Activated T-cell treated with anti-CD3 and anti-CD28 coated beads for 1 hour (primary cell): ENCODE measurements at regions not wholly inside any gene's neighbourhood (a gene's known extent, or its start where the extent isn't known, plus 50 kb on each side); places are given as distances from the start of the nearest gene placed in this dataset.
A peak's percentile ranks its signal among the peaks of the same experiment; 100 is the strongest.

Source experiments
- DNase-seq: peaks from one replicate; pipeline ENCODE4 v3.0.0-alpha.2; 2020; ENCODE audit warnings: low read depth

- no peak for DNase-seq
Measured at GRCh38 chr15:97892167-97892938, 68.2 kb upstream of the ARRDC4 start.

- no peak for DNase-seq
Measured at GRCh38 chr15:97893967-97894366, 66.5 kb upstream of the ARRDC4 start.

- no peak for DNase-seq
Measured at GRCh38 chr15:97899981-97900380, 60.5 kb upstream of the ARRDC4 start.

- no peak for DNase-seq
Measured at GRCh38 chr15:97902140-97902780, 58.2 kb upstream of the ARRDC4 start.

- DNase-seq = no peak
Measured at GRCh38 chr15:97903560-97903959, 56.9 kb upstream of the ARRDC4 start.

- DNase-seq = no peak
Measured at GRCh38 chr15:97903971-97904572, 56.4 kb upstream of the ARRDC4 start.

GRCh38 chr15:97909291-97909891, 51.1 kb upstream of the ARRDC4 start:
- DNase-seq = peak; percentile 41
